Esophagus squamous epithelium (tissue), 4 donors: ENCODE measurements at regions not wholly inside any gene's neighbourhood (a gene's known extent, or its start where the extent isn't known, plus 50 kb on each side); places are given as distances from the start of the nearest gene placed in this dataset.
"Not testable (repeated sequence)": the region's sequence is repeated elsewhere in the genome, so short reads cannot be mapped to it uniquely, and the experiment has no call there.

ENCODE experiments used
- CTCF ChIP-seq, 6 experiments: fragments of 450-650 bp in 4 of 6; fragments of 200-600 bp in 2 of 6; sonication (generic) in 2 of 6; IDR thresholded peaks; one replicate each; pipeline ENCODE4 v1.5.1; 2016 to 2019; ENCODE audit warnings: antibody characterized with exemption in 6 of 6, mild to moderate bottlenecking in 4 of 6, moderate library complexity in 4 of 6
- POLR2A ChIP-seq, 4 donors: fragments of 450-650 bp; IDR thresholded peaks; one replicate each; pipeline ENCODE4 v1.6.1; 2017; ENCODE audit warnings: antibody characterized with exemption in 4 of 4, mild to moderate bottlenecking in 4 of 4, moderate library complexity in 3 of 4

DNA sequence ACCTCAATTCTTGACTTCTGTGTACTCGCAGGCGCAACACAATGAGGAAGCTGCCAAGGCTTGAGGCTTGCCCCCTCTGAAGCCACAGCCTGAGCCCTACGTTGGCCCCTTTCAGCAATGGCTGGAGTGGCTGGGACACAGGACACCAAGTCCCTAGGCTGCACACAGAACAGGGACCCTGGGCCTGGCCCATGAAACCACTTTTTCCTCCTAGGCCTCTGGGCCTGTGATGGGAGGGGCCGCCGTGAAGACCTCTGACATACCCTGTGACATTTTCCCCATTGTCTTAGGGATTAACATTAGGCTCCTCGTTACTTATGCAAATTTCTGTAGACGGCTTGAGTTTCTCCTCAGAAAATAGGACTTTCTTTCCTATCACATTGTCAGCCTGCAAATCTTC lies 507.2 kb upstream of the ZNF608 start:
- not testable (repeated sequence) for TF ChIP-seq CTCF, POLR2A (IDR thresholded peaks at IDR 0.05)
